Right atrium auricular region (tissue), 2 donors: ENCODE measurements at regions not wholly inside any gene's neighbourhood (a gene's known extent, or its start where the extent isn't known, plus 50 kb on each side); places are given as distances from the start of the nearest gene placed in this dataset.

Experiments used
- DNase-seq: peaks from one replicate; pipeline ENCODE4 v3.0.0-alpha.2; 2019; ENCODE audit warnings: low spot score
- H3K27ac ChIP-seq, 2 donors: fragments of 200-600 bp; sonication (generic); 1 replicate in 1 of 2; 2 replicates in 1 of 2; pipeline ENCODE4 v1.5.1; 2016 to 2019
- H3K27me3 ChIP-seq, 2 donors: fragments of 200-600 bp; sonication (generic); one replicate each; pipeline versions ENCODE4 v1.5.1 to v1.6.0; 2017 to 2019
- H3K36me3 ChIP-seq: fragments of 200-600 bp; sonication (generic); one replicate; pipeline ENCODE4 v1.5.1; 2016
- H3K4me1 ChIP-seq, 2 donors: fragments of 200-600 bp; sonication (generic); one replicate each; pipeline versions ENCODE4 v1.5.1 to v1.6.0; 2017 to 2019
- H3K4me3 ChIP-seq, 2 donors: fragments of 200-600 bp; sonication (generic); 1 replicate in 1 of 2; 2 replicates in 1 of 2; pipeline ENCODE4 v1.5.1; 2017 to 2019; ENCODE audit warnings: mild to moderate bottlenecking in 1 of 2, moderate library complexity in 1 of 2
- H3K9me3 ChIP-seq, 2 donors: fragments of 200-600 bp; sonication (generic); one replicate each; pipeline ENCODE4 v1.5.1; 2019
- CTCF ChIP-seq, 2 donors: fragments of 200-600 bp; sonication (generic); IDR thresholded peaks; one replicate each; pipeline ENCODE4 v1.5.1; 2019; ENCODE audit warnings: antibody characterized with exemption in 2 of 2

- TF ChIP-seq CTCF (IDR thresholded peaks at IDR 0.05) = no peak
- no peaks in the 10 kb centered on the region for H3K27me3 ChIP-seq
Observed at GRCh38 chr16:86080131-86080875, 181.3 kb downstream of the IRF8 start.

DNA sequence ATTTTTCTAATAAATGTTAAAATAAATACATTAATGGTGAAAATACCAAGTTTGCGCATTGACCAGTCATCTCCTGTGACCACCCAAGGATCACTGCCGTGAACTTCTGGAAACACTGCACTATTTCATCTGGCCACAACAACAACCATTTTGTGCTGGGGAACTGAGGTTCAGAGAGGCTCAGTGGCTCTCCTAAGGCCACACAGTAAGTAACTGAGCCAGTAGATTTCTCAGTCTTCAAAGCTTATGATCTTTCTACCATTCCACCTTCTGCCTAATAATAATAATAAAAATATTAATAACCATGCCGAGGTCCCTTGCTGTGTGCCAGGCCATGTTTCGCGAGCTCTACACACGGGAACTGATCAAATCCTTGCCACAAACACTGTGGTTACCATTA, 182.0 kb downstream of the IRF8 start:
- no peaks in the 10 kb centered on the region for H3K4me1 ChIP-seq
- no peak for DNase-seq
- no peaks in the 10 kb centered on the region for H3K36me3 ChIP-seq
- no peaks in the 10 kb centered on the region for H3K27me3 ChIP-seq
- no peak for TF ChIP-seq CTCF (IDR thresholded peaks at IDR 0.05)
- no peak overlapping the region for H3K27ac ChIP-seq
- H3K4me3 ChIP-seq = no peak overlapping the region
- H3K9me3 ChIP-seq = no peaks in the 10 kb centered on the region

More at GRCh38 chr16:86080131-86080875, 181.3 kb downstream of the IRF8 start:
- no peak for DNase-seq
- H3K4me1 ChIP-seq = no peaks in the 10 kb centered on the region
- H3K27ac ChIP-seq = no peak overlapping the region
- H3K9me3 ChIP-seq = no peaks in the 10 kb centered on the region
- H3K4me3 ChIP-seq = no peak overlapping the region
- H3K36me3 ChIP-seq = no peaks in the 10 kb centered on the region

DNA sequence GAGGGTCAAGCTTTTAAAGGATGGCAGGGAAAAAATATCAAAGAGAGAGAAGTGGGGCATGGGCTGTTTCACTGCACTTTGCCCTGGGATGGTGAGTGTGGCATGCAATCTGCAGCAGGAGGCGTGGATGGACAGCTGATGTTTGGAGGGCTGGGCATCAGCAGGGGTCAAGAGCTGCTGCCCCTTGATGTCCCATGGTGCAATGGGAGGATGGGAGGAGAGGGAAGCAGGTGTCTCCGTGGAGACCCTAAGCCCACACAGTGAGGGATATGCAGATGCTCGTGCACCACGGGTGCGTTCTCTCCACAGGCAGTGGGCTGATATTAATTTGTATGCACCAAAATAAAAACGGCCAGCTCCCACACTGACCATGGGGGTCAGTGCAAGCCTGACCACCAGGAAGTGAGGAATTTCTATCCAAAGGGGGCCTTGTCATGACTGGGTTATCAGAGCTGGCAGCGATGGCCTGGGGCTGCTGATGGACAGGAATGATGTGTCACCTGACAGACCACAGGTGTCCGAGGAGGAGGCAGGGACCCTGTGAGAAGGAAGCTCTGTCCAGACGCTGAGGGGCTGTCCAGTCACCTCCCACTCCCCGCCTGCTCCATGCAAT, 183.6 kb downstream of the IRF8 start:
- Histone ChIP-seq H3K27me3 (no peaks in the 10 kb centered on the region), H3K36me3 (no peaks in the 10 kb centered on the region)
- no peak for DNase-seq

GRCh38 chr16:86083382-86084002, 184.5 kb downstream of the IRF8 start:
- H3K27ac ChIP-seq = no peak overlapping the region
- H3K4me1 ChIP-seq = no peaks in the 10 kb centered on the region
- H3K4me3 ChIP-seq = no peak overlapping the region
- no peak for DNase-seq
- H3K36me3 ChIP-seq = no peaks in the 10 kb centered on the region
- no peak for TF ChIP-seq CTCF (IDR thresholded peaks at IDR 0.05)
- no peaks in the 10 kb centered on the region for H3K27me3 ChIP-seq
- H3K9me3 ChIP-seq = no peaks in the 10 kb centered on the region

More for the DNA sequence above, 183.6 kb downstream of the IRF8 start:
- H3K4me3 ChIP-seq = no peak overlapping the region
- TF ChIP-seq CTCF (IDR thresholded peaks at IDR 0.05) = no peak
- H3K27ac ChIP-seq = no peak overlapping the region
- no peaks in the 10 kb centered on the region for H3K4me1 ChIP-seq
- H3K9me3 ChIP-seq = no peaks in the 10 kb centered on the region

- Histone ChIP-seq H3K27ac (no peak overlapping the region), H3K9me3 (no peaks in the 10 kb centered on the region), H3K27me3 (no peaks in the 10 kb centered on the region), H3K4me1 (no peaks in the 10 kb centered on the region), H3K4me3 (no peak overlapping the region), H3K36me3 (no peaks in the 10 kb centered on the region)
- TF ChIP-seq CTCF (IDR thresholded peaks at IDR 0.05) = no peak
- no peak for DNase-seq
Observed at GRCh38 chr16:86085161-86085611, 186.2 kb downstream of the IRF8 start.
